PC-9 (cell line): ENCODE measurements at regions not wholly inside any gene's neighbourhood (a gene's known extent, or its start where the extent isn't known, plus 50 kb on each side); places are given as distances from the start of the nearest gene placed in this dataset.
"Not testable (repeated sequence)": the region's sequence is repeated elsewhere in the genome, so short reads cannot be mapped to it uniquely, and the experiment has no call there.

Experiments
- CTCF ChIP-seq: fragments of 200-600 bp; sonication (generic); conservative IDR thresholded peaks from 2 replicates; pipeline ENCODE4 v1.6.1; 2017; ENCODE audit warnings: mixed run types, antibody characterized with exemption, mild to moderate bottlenecking, moderate library complexity
- EZH2 ChIP-seq: fragments of 200-600 bp; sonication (generic); IDR thresholded peaks from 2 replicates; pipeline ENCODE4 v1.8.0; 2017; ENCODE audit warnings: antibody characterized with exemption, low read depth

DNA sequence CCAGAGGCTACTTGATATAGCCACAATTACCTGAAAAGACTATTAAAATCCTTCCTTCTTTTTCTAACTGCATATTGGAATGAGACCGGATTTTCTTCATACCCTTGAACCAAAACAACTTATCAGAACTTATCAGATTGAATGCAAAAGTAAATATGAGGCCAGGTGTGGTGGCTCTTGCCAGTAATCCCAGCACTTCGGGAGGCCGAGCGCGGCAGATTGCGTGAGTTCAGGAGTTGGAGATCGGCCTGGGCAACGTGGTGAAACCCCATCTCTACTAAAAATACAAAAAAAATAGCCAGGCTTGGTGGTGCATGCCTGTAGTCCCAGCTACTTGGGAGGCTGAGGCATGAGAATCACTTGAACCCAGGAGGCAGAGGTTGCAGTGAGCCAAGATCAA lies 72.8 kb upstream of the TOP1 start:
- not testable (repeated sequence) for TF ChIP-seq CTCF, EZH2
